ENCODE measurements at regions not wholly inside any gene's neighbourhood (a gene's known extent, or its start where the extent isn't known, plus 50 kb on each side); places are given as distances from the start of the nearest gene placed in this dataset.

DNA sequence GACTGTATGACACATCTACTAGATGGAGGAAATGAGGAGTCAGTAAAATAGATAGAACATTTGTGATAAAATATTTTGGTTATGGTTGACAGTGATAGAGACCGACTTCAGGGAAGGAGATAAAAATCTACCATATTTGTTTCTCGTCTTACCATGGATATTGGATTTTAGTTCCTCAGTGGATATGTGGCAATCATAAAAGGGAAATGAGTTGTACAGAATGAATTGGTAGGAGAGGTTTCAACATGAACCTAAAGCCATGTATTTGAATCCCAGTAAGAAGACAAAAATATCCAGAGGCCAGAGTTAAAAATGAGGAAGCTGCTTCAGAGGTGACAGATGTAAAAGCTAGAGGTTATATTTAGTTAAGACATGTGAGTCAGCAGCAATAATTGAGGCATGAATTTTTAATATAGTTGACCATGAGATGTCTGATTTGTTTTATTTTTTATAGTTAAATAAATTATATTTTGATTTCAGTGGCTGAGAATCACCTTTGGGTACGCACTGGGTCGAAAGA lies 480.4 kb upstream of the TUSC1 start:
- TF ChIP-seq POLR2A (IDR thresholded peaks at IDR 0.05), result no peak
- TF ChIP-seq, protein P1, sequence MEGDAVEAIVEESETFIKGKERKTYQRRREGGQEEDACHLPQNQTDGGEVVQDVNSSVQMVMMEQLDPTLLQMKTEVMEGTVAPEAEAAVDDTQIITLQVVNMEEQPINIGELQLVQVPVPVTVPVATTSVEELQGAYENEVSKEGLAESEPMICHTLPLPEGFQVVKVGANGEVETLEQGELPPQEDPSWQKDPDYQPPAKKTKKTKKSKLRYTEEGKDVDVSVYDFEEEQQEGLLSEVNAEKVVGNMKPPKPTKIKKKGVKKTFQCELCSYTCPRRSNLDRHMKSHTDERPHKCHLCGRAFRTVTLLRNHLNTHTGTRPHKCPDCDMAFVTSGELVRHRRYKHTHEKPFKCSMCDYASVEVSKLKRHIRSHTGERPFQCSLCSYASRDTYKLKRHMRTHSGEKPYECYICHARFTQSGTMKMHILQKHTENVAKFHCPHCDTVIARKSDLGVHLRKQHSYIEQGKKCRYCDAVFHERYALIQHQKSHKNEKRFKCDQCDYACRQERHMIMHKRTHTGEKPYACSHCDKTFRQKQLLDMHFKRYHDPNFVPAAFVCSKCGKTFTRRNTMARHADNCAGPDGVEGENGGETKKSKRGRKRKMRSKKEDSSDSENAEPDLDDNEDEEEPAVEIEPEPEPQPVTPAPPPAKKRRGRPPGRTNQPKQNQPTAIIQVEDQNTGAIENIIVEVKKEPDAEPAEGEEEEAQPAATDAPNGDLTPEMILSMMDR (IDR thresholded peaks at IDR 0.05), result no peak

Data from body of pancreas (tissue), 4 donors.